GM12878 (cell line): ENCODE measurements at regions not wholly inside any gene's neighbourhood (a gene's known extent, or its start where the extent isn't known, plus 50 kb on each side); places are given as distances from the start of the nearest gene placed in this dataset.

Source experiments
- ATAC-seq: fragments of 200-7000 bp; cut with Tn5 transposase; 3 replicates; pipeline ENCODE4 v1.9.1; 2020; ENCODE audit warnings: mild to moderate bottlenecking, moderate library complexity
- BruUV-seq: library from RNA; stranded (reverse); fragments of 400-500 nt; replicated peaks from 2 replicates; lab custom pipeline; 2021; lab: Mats Ljungman, UMichigan
- CTCF ChIA-PET: fragments of 300-600 bp; sonication (Branson Sonifier 250); formaldehyde crosslinking; extraction: SDS; loops from one replicate; lab custom pipeline; 2021; ENCODE audit warnings: inconsistent platforms; lab: Yijun Ruan, JAX
- POLR2A ChIA-PET: fragments of 350-600 bp; formaldehyde crosslinking; extraction: SDS; loops from one replicate; lab custom pipeline; 2021; ENCODE audit warnings: inconsistent platforms; lab: Charles Lee
- RAD21 ChIA-PET: fragments of 300-600 bp; sonication (Branson Sonifier 250); formaldehyde crosslinking; loops from one replicate; lab custom pipeline; 2023; ENCODE audit warnings: antibody characterized with exemption; ENCODE audit not compliant: unreplicated experiment; lab: Charles Lee
- SMC1A ChIA-PET: fragments of 300-600 bp; sonication (Branson Sonifier 250); formaldehyde crosslinking; loops from one replicate; lab custom pipeline; 2023; ENCODE audit not compliant: unreplicated experiment, uncharacterized antibody; lab: Charles Lee
- DNase-seq: peaks from one replicate; pipeline ENCODE4 v3.0.0-alpha.2; 2011; ENCODE audit warnings: low read depth, low spot score
- FAIRE-seq: peaks from 3 replicates; lab custom pipeline; 2011; peaks lifted over from hg19 to GRCh38; lab: Jason Lieb, UNC
- H2AFZ ChIP-seq: 2 replicates; pipeline ENCODE4 v1.6.0; 2011; ENCODE audit warnings: low read depth, low read length, control low read depth; ENCODE audit not compliant: control insufficient read depth
- H3K27ac ChIP-seq: 2 replicates; pipeline ENCODE4 v1.5.1; 2011; ENCODE audit warnings: control low read depth; ENCODE audit not compliant: control insufficient read depth, insufficient read depth
- H3K27me3 ChIP-seq, 2 experiments: replicated peaks in 1 of 2; 2 replicates each; pipeline versions ENCODE4 v1.6.0 to v1.6.1; 2011; ENCODE audit warnings: low read length in 1 of 2; ENCODE audit not compliant: control insufficient read depth in 2 of 2, insufficient read depth in 2 of 2
- H3K36me3 ChIP-seq, 2 experiments: 2 replicates each; pipeline ENCODE4 v1.5.1; 2011; ENCODE audit warnings: low read length in 1 of 2; ENCODE audit not compliant: control insufficient read depth in 2 of 2, insufficient read depth in 2 of 2
- H3K4me1 ChIP-seq: 2 replicates; pipeline ENCODE4 v1.6.1; 2011; ENCODE audit warnings: mild to moderate bottlenecking, low read length, moderate library complexity, mixed read lengths; ENCODE audit not compliant: control insufficient read depth, insufficient read depth
- H3K4me2 ChIP-seq: 2 replicates; pipeline ENCODE4 v1.6.0; 2011; ENCODE audit warnings: control low read depth; ENCODE audit not compliant: control insufficient read depth, insufficient read depth
- H3K4me3 ChIP-seq: fragments of 200-600 bp; sonication (generic); 2 replicates; pipeline ENCODE4 v1.5.1; 2016
- H3K79me2 ChIP-seq: 2 replicates; pipeline ENCODE4 v1.6.0; 2011; ENCODE audit warnings: low read length; ENCODE audit not compliant: control insufficient read depth, insufficient read depth
- H3K9ac ChIP-seq: 2 replicates; pipeline ENCODE4 v1.8.0; 2011; ENCODE audit warnings: low read length, control low read depth, mixed read lengths; ENCODE audit not compliant: control insufficient read depth, insufficient read depth
- H3K9me3 ChIP-seq: replicated peaks from 3 replicates; pipeline ENCODE4 v1.5.1; 2011; ENCODE audit warnings: mild to moderate bottlenecking, low read length; ENCODE audit not compliant: control insufficient read depth, insufficient read depth
- H4K20me1 ChIP-seq: 2 replicates; pipeline ENCODE4 v1.6.0; 2011; ENCODE audit not compliant: control insufficient read depth, insufficient read depth
- CBX5 ChIP-seq: sonication (generic); IDR thresholded peaks from 2 replicates; pipeline ENCODE4 v1.6.1; 2016; ENCODE audit warnings: low read depth, moderate library complexity, mild to moderate bottlenecking, inconsistent platforms
- CHD1 ChIP-seq: IDR thresholded peaks from 2 replicates; pipeline ENCODE4 v1.6.1; 2012; ENCODE audit warnings: low read depth, low read length, improper control_type of control experiment
- ESRRA ChIP-seq: IDR thresholded peaks from 2 replicates; pipeline ENCODE4 v1.6.1; 2012; ENCODE audit warnings: mild to moderate bottlenecking, low read length, improper control_type of control experiment
- GATAD2B ChIP-seq: fragments of 450-650 bp; conservative IDR thresholded peaks from 2 replicates; pipeline ENCODE4 v1.6.1; 2017; ENCODE audit warnings: low read depth, mild to moderate bottlenecking, moderate library complexity
- HDAC6 ChIP-seq: fragments of 200-600 bp; sonication (generic); IDR thresholded peaks from one replicate; pipeline ENCODE4 v1.8.0; 2017; ENCODE audit warnings: antibody characterized with exemption; ENCODE audit not compliant: unreplicated experiment
- KLF5 ChIP-seq: fragments of 450-650 bp; IDR thresholded peaks from 2 replicates; pipeline ENCODE4 v1.6.1; 2014; ENCODE audit warnings: mild to moderate bottlenecking; ENCODE audit not compliant: partially characterized antibody
- NFYB ChIP-seq: IDR thresholded peaks from 2 replicates; pipeline ENCODE4 v1.6.1; 2011; ENCODE audit warnings: low read depth, mild to moderate bottlenecking, low read length, improper control_type of control experiment, moderate library complexity; ENCODE audit not compliant: insufficient read depth
- YY1 ChIP-seq: IDR thresholded peaks from 2 replicates; pipeline ENCODE4 v1.6.1; 2011; ENCODE audit warnings: low read depth, mild to moderate bottlenecking, low read length
- WGBS: methylation state at CpG from one replicate; pipeline ENCODE4 v1.1.6; 2016; ENCODE audit warnings: low lambda C conversion rate; ENCODE audit not compliant: insufficient replicate concordance, insufficient coverage; ENCODE audit errors: missing lambda C conversion rate; 5-methylcytosine and 5-hydroxymethylcytosine counted together
- in situ Hi-C: fragments of 300-500 bp; cut with MboI; formaldehyde crosslinking; loops from 9 replicates; pipeline ENCODE4 v1.14.3; 2018; ENCODE audit warnings: mixed read lengths
- intact Hi-C: fragments of 100-400 bp; cut with micrococcal nuclease; formaldehyde crosslinking; loops from one replicate; pipeline ENCODE4 v1.14.2; 2022; ENCODE audit not compliant: unreplicated experiment
- TF ChIP-seq, protein P1 (sequence below): fragments of 450-650 bp; IDR thresholded peaks from 2 replicates; pipeline ENCODE4 v1.6.1; 2016; ENCODE audit warnings: mild to moderate bottlenecking, moderate library complexity, borderline replicate concordance
- TF ChIP-seq, protein P2 (sequence below): fragments of 450-650 bp; IDR thresholded peaks from 2 replicates; pipeline ENCODE4 v1.6.1; 2016; ENCODE audit warnings: mild to moderate bottlenecking

DNA sequence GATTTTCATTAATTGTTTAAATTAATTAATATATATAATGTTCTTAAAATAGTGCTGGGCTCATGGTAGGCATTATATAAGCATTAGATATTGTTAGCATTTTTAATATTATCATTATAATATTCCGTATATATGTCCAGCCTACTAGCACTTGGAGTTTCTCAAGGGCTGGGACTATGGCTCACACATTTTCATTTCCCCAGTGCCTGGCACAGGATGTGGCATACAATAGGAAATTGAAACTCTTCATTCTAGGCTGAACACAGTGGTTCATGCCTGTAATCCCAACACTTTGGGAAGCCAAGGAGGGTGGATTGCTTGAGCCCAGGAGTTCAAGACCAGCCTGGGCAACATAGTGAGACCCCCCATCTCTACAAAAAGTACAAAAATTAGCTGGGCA is 170.4 kb downstream of the RSL24D1 start:
- RAD21 ChIA-PET: no interaction called here
- no TSS peak for BruUV-seq
- no peaks in the 10 kb centered on the region for H3K4me1 ChIP-seq
- no peak overlapping the region for H3K4me3 ChIP-seq
- H2AFZ ChIP-seq: no peak overlapping the region
- TF ChIP-seq YY1 (no peak), CBX5 (no peak), NFYB (no peak), GATAD2B (no peak), HDAC6 (no peak), ESRRA (no peak), CHD1 (no peak), KLF5 (no peak)
- TF ChIP-seq, protein P1, sequence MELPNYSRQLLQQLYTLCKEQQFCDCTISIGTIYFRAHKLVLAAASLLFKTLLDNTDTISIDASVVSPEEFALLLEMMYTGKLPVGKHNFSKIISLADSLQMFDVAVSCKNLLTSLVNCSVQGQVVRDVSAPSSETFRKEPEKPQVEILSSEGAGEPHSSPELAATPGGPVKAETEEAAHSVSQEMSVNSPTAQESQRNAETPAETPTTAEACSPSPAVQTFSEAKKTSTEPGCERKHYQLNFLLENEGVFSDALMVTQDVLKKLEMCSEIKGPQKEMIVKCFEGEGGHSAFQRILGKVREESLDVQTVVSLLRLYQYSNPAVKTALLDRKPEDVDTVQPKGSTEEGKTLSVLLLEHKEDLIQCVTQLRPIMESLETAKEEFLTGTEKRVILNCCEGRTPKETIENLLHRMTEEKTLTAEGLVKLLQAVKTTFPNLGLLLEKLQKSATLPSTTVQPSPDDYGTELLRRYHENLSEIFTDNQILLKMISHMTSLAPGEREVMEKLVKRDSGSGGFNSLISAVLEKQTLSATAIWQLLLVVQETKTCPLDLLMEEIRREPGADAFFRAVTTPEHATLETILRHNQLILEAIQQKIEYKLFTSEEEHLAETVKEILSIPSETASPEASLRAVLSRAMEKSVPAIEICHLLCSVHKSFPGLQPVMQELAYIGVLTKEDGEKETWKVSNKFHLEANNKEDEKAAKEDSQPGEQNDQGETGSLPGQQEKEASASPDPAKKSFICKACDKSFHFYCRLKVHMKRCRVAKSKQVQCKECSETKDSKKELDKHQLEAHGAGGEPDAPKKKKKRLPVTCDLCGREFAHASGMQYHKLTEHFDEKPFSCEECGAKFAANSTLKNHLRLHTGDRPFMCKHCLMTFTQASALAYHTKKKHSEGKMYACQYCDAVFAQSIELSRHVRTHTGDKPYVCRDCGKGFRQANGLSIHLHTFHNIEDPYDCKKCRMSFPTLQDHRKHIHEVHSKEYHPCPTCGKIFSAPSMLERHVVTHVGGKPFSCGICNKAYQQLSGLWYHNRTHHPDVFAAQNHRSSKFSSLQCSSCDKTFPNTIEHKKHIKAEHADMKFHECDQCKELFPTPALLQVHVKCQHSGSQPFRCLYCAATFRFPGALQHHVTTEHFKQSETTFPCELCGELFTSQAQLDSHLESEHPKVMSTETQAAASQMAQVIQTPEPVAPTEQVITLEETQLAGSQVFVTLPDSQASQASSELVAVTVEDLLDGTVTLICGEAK: no peak
- TF ChIP-seq, protein P2, sequence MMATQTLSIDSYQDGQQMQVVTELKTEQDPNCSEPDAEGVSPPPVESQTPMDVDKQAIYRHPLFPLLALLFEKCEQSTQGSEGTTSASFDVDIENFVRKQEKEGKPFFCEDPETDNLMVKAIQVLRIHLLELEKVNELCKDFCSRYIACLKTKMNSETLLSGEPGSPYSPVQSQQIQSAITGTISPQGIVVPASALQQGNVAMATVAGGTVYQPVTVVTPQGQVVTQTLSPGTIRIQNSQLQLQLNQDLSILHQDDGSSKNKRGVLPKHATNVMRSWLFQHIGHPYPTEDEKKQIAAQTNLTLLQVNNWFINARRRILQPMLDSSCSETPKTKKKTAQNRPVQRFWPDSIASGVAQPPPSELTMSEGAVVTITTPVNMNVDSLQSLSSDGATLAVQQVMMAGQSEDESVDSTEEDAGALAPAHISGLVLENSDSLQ: no peak
- TF ChIP-seq, all 136 proteins: peak for 0
- in situ Hi-C loops (no loop called here), intact Hi-C loops (no loop called here)
- no peaks in the 10 kb centered on the region for H4K20me1 ChIP-seq
- H3K27ac ChIP-seq: no peak overlapping the region
- WGBS: 93% methylated on average over 1 of the region's 1 CpG
- no peaks in the 10 kb centered on the region for H3K36me3 ChIP-seq
- FAIRE-seq (no peak), ATAC-seq (no peak), DNase-seq (no peak)
- no peak overlapping the region for H3K9ac ChIP-seq
- ChIA-PET CTCF (no interaction called here), SMC1A (interaction anchor here (0.7 to 1.2 kb wide), 2 partner anchors 19 to 342 kb away, joined by 3 to 4 read pairs; no protein-coding TSS in a partner anchor), POLR2A (no interaction called here)
- H3K27me3 ChIP-seq: no peaks in the 10 kb centered on the region
- H3K9me3 ChIP-seq: no peaks in the 10 kb centered on the region
- no peak overlapping the region for H3K4me2 ChIP-seq
- H3K79me2 ChIP-seq: no peaks in the 10 kb centered on the region
